GM12878 (cell line): ENCODE measurements at regions not wholly inside any gene's neighbourhood (a gene's known extent, or its start where the extent isn't known, plus 50 kb on each side); places are given as distances from the start of the nearest gene placed in this dataset.

Experiments used
- EGR1 ChIP-seq, 2 experiments: IDR thresholded peaks; 1 replicate in 1 of 2; 2 replicates in 1 of 2; pipeline ENCODE4 v1.6.1; 2011 to 2012; ENCODE audit warnings: low read depth in 2 of 2, low read length in 2 of 2, borderline replicate concordance in 1 of 2, mild to moderate bottlenecking in 1 of 2, moderate library complexity in 1 of 2
- JUND ChIP-seq: IDR thresholded peaks from 2 replicates; pipeline ENCODE4 v1.6.1; 2012; ENCODE audit warnings: low read depth, mild to moderate bottlenecking, low read length, improper control_type of control experiment, moderate library complexity
- KDM1A ChIP-seq: fragments of 200-600 bp; sonication (generic); IDR thresholded peaks from 2 replicates; pipeline ENCODE4 v1.6.1; 2016; ENCODE audit warnings: borderline replicate concordance
- NR2C1 ChIP-seq: fragments of 450-650 bp; IDR thresholded peaks from 2 replicates; pipeline ENCODE4 v1.6.1; 2017; ENCODE audit warnings: antibody characterized with exemption, mild to moderate bottlenecking, moderate library complexity
- NRF1 ChIP-seq: conservative IDR thresholded peaks from 2 replicates; pipeline ENCODE4 v1.6.1; 2011; ENCODE audit warnings: mild to moderate bottlenecking, low read depth, low read length, improper control_type of control experiment
- PAX5 ChIP-seq: IDR thresholded peaks from 2 replicates; pipeline ENCODE4 v1.6.1; 2011; ENCODE audit warnings: low read depth, low read length, borderline replicate concordance
- POU2F2 ChIP-seq: IDR thresholded peaks from 3 replicates; pipeline ENCODE4 v1.6.1; 2011; ENCODE audit warnings: low read depth, mild to moderate bottlenecking, low read length, borderline replicate concordance
- RUNX3 ChIP-seq: IDR thresholded peaks from 2 replicates; pipeline ENCODE4 v1.6.1; 2012; ENCODE audit warnings: low read length, inconsistent platforms
- SMAD1 ChIP-seq: fragments of 450-650 bp; IDR thresholded peaks from 2 replicates; pipeline ENCODE4 v1.6.1; 2018; ENCODE audit warnings: mild to moderate bottlenecking, low read depth; ENCODE audit not compliant: partially characterized antibody
- SMC3 ChIP-seq: IDR thresholded peaks from 2 replicates; pipeline ENCODE4 v1.6.1; 2011; ENCODE audit warnings: low read length, improper control_type of control experiment, borderline replicate concordance
- TCF12 ChIP-seq: IDR thresholded peaks from 2 replicates; pipeline ENCODE4 v1.6.1; 2011; ENCODE audit warnings: low read depth, mild to moderate bottlenecking, low read length
- ZNF24 ChIP-seq: fragments of 450-650 bp; IDR thresholded peaks from 2 replicates; pipeline ENCODE4 v1.6.1; 2017; ENCODE audit warnings: antibody characterized with exemption, mild to moderate bottlenecking
- TF ChIP-seq, protein P1 (sequence below): fragments of 450-650 bp; IDR thresholded peaks from 2 replicates; pipeline ENCODE4 v1.6.1; 2018; ENCODE audit warnings: borderline replicate concordance, mild to moderate bottlenecking; ENCODE audit not compliant: partially characterized antibody
- TF ChIP-seq, protein P2 (sequence below): fragments of 450-650 bp; IDR thresholded peaks from 2 replicates; pipeline ENCODE4 v1.6.1; 2016; ENCODE audit warnings: mild to moderate bottlenecking, moderate library complexity, borderline replicate concordance
- TF ChIP-seq, protein P3 (sequence below): fragments of 150-350 bp; IDR thresholded peaks from 2 replicates; pipeline ENCODE4 v1.6.1; 2016; ENCODE audit warnings: low read depth, low read length

DNA sequence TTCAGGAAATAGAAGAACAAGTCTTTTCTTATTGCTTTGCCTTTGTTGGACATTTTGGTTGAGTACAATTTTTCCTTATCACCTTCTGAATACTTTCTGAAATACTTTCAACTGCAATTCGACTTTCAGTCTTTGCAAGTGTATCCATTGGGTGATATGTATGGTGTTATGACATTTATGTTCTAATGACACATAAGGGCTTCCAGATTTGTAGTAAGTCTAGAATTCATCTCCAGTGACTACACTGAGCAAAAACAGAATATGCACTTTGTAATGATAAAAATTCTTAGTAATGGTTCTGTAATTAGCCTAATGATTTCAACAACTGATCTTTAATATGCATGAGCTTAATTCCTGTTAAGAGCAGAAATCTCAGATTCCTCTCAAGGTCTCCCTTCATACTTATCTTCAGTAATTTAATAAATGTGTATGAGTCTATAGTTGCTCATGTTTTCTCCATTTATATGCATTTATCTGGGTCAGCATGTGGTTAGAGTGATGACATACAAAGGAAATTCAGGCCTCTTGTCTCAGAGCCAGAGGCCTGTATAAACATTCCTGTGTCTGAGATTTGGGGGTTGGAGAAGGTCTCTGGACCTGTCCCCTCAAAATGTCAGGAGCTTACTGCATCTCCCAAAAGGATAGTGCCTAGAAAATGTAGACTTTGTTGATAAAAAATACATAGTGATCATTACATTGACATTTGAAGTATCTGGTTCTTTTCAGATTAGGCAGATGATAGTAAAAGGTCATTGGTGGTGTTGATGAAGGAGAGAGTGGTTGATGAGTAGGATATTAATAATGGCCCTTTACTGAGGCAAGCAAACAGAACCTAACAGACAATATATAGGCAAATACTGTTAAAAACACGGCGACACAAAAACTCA is 114.9 kb downstream of the QPCT start (continued):
- TF ChIP-seq, protein P1, sequence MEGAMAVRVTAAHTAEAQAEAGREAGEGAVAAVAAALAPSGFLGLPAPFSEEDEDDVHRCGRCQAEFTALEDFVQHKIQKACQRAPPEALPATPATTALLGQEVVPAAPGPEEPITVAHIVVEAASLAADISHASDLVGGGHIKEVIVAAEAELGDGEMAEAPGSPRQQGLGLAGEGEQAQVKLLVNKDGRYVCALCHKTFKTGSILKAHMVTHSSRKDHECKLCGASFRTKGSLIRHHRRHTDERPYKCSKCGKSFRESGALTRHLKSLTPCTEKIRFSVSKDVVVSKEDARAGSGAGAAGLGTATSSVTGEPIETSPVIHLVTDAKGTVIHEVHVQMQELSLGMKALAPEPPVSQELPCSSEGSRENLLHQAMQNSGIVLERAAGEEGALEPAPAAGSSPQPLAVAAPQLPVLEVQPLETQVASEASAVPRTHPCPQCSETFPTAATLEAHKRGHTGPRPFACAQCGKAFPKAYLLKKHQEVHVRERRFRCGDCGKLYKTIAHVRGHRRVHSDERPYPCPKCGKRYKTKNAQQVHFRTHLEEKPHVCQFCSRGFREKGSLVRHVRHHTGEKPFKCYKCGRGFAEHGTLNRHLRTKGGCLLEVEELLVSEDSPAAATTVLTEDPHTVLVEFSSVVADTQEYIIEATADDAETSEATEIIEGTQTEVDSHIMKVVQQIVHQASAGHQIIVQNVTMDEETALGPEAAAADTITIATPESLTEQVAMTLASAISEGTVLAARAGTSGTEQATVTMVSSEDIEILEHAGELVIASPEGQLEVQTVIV, result no peak
- TF ChIP-seq SMAD1, result no peak
- TF ChIP-seq, protein P2, sequence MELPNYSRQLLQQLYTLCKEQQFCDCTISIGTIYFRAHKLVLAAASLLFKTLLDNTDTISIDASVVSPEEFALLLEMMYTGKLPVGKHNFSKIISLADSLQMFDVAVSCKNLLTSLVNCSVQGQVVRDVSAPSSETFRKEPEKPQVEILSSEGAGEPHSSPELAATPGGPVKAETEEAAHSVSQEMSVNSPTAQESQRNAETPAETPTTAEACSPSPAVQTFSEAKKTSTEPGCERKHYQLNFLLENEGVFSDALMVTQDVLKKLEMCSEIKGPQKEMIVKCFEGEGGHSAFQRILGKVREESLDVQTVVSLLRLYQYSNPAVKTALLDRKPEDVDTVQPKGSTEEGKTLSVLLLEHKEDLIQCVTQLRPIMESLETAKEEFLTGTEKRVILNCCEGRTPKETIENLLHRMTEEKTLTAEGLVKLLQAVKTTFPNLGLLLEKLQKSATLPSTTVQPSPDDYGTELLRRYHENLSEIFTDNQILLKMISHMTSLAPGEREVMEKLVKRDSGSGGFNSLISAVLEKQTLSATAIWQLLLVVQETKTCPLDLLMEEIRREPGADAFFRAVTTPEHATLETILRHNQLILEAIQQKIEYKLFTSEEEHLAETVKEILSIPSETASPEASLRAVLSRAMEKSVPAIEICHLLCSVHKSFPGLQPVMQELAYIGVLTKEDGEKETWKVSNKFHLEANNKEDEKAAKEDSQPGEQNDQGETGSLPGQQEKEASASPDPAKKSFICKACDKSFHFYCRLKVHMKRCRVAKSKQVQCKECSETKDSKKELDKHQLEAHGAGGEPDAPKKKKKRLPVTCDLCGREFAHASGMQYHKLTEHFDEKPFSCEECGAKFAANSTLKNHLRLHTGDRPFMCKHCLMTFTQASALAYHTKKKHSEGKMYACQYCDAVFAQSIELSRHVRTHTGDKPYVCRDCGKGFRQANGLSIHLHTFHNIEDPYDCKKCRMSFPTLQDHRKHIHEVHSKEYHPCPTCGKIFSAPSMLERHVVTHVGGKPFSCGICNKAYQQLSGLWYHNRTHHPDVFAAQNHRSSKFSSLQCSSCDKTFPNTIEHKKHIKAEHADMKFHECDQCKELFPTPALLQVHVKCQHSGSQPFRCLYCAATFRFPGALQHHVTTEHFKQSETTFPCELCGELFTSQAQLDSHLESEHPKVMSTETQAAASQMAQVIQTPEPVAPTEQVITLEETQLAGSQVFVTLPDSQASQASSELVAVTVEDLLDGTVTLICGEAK, result no peak
- TF ChIP-seq SMC3, result no peak
- no peak for TF ChIP-seq EGR1 (IDR thresholded peaks at IDR 0.05; ENCODE audit: borderline replicate concordance in 1 of 2, low read depth in 2 of 2, low read length in 2 of 2)
- no peak for TF ChIP-seq KDM1A
- TF ChIP-seq RUNX3, result no peak
- TF ChIP-seq POU2F2, result no peak
- TF ChIP-seq NRF1, result no peak
- TF ChIP-seq, protein P3, sequence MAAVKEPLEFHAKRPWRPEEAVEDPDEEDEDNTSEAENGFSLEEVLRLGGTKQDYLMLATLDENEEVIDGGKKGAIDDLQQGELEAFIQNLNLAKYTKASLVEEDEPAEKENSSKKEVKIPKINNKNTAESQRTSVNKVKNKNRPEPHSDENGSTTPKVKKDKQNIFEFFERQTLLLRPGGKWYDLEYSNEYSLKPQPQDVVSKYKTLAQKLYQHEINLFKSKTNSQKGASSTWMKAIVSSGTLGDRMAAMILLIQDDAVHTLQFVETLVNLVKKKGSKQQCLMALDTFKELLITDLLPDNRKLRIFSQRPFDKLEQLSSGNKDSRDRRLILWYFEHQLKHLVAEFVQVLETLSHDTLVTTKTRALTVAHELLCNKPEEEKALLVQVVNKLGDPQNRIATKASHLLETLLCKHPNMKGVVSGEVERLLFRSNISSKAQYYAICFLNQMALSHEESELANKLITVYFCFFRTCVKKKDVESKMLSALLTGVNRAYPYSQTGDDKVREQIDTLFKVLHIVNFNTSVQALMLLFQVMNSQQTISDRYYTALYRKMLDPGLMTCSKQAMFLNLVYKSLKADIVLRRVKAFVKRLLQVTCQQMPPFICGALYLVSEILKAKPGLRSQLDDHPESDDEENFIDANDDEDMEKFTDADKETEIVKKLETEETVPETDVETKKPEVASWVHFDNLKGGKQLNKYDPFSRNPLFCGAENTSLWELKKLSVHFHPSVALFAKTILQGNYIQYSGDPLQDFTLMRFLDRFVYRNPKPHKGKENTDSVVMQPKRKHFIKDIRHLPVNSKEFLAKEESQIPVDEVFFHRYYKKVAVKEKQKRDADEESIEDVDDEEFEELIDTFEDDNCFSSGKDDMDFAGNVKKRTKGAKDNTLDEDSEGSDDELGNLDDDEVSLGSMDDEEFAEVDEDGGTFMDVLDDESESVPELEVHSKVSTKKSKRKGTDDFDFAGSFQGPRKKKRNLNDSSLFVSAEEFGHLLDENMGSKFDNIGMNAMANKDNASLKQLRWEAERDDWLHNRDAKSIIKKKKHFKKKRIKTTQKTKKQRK, result no peak
- TF ChIP-seq TCF12, result no peak
- no peak for TF ChIP-seq NR2C1
- TF ChIP-seq PAX5, result no peak
- TF ChIP-seq JUND, result no peak
- TF ChIP-seq ZNF24, result no peak
